ENCODE measurements at regions not wholly inside any gene's neighbourhood (a gene's known extent, or its start where the extent isn't known, plus 50 kb on each side); places are given as distances from the start of the nearest gene placed in this dataset.

DNA sequence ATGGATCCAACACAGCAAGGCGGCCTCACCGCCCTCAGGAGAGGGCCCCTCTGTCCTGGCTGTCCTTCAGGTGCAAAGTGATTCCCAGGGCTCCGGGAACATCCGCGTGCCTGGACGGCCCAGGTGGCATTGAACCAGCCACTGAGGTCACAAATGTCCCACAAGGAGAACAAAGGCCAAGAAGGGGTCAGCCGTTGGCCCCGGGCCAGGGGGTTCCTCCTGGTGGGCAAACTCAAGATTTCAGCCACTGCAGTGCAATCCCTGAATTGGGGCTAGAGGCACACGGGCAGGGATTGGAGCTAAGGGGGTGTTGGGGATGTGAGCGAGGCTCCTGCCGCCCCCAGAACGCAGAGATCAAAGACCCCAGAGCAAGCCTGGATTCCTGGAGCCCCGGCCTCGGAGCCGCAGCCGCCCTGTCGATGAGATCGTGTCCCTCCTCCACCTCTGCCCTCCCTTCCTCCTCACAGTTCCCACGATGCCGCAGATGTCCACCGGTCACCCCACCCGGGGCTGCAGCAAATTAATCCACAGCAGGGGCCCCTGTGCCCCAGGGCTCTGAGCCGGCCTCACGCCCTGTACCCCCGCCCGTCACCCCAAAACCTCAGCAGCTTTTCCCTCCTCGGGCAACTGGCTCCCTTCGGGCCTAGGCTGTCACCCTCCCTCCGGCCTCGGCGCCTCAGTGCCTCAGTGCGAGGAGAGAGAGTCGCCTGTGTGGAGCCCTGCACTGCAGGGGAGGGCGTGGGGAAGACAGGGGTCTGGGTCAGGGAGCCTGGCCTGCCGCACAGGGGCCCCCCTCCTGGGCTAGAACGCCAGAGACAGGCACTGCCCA is 56.7 kb upstream of the GALNT9 start:
- no peaks in the 10 kb centered on the region for H3K9me3 Mint-ChIP-seq
- H3K27ac Mint-ChIP-seq: peak overlapping the region in 1 of 10 donors; percentile 88
- POLR2A ChIA-PET: no interaction called here
- H3K4me1 Mint-ChIP-seq: no peaks in the 10 kb centered on the region
- H3K27me3 Mint-ChIP-seq: peaks cover 5 to 32% (median 19%) of the 10 kb centered on the region in 5 donors
- H3K36me3 Mint-ChIP-seq: no peaks in the 10 kb centered on the region
- no peak for DNase-seq
- no peak for ATAC-seq
- H3K4me3 Mint-ChIP-seq: no peak overlapping the region

- Mint-ChIP-seq H3K4me1 (no peaks in the 10 kb centered on the region), H3K4me3 (no peak overlapping the region), H3K9me3 (no peaks in the 10 kb centered on the region), H3K27me3 (peaks cover 4 to 30% (median 16%) of the 10 kb centered on the region in 5 donors), H3K36me3 (no peaks in the 10 kb centered on the region), H3K27ac (no peak overlapping the region)
- POLR2A ChIA-PET: no interaction called here
- DNase-seq (no peak), ATAC-seq (no peak)
Observed at GRCh38 chr12:132384916-132385774, 55.8 kb upstream of the GALNT9 start.

DNA sequence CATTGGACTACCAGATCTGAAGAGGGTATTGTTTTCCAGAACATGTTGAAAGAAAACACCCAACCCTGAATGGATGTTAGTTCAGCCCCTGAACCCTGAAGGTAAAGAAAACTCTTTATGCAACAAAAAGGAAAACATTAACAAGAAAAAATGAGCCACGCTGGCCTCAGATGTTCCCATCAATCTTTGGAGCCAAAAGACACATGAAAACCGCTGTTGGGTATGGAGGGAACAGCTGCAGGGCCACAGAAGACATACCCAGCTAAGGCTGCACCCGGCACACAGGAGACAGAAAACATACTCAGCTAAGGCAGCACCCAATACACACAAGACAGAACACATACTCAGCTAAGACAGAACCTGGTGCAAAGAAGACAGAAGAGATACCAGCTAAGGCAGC is 51.3 kb upstream of the GALNT9 start:
- Mint-ChIP-seq H3K4me3 (no peak overlapping the region), H3K27me3 (peaks cover 8 to 31% (median 21%) of the 10 kb centered on the region in 5 donors), H3K36me3 (peaks cover 0 to 8% (median 0%) of the 10 kb centered on the region in 3 donors), H3K9me3 (no peaks in the 10 kb centered on the region), H3K27ac (no peak overlapping the region), H3K4me1 (peaks cover 2 to 7% (median 6%) of the 10 kb centered on the region in 4 donors)
- POLR2A ChIA-PET: no interaction called here
- DNase-seq (no peak), ATAC-seq (no peak)

- POLR2A ChIA-PET: no interaction called here
- H3K27ac Mint-ChIP-seq: no peak overlapping the region
- ATAC-seq (no peak), DNase-seq (no peak)
- no peaks in the 10 kb centered on the region for H3K9me3 Mint-ChIP-seq
- peaks cover 0 to 8% (median 0%) of the 10 kb centered on the region in 3 donors for H3K36me3 Mint-ChIP-seq
- peaks cover 2 to 7% (median 6%) of the 10 kb centered on the region in 4 donors for H3K4me1 Mint-ChIP-seq
- H3K4me3 Mint-ChIP-seq: no peak overlapping the region
- H3K27me3 Mint-ChIP-seq: peaks cover 9 to 36% (median 25%) of the 10 kb centered on the region in 5 donors
Observed at GRCh38 chr12:132379996-132380395, 50.6 kb upstream of the GALNT9 start.

DNA sequence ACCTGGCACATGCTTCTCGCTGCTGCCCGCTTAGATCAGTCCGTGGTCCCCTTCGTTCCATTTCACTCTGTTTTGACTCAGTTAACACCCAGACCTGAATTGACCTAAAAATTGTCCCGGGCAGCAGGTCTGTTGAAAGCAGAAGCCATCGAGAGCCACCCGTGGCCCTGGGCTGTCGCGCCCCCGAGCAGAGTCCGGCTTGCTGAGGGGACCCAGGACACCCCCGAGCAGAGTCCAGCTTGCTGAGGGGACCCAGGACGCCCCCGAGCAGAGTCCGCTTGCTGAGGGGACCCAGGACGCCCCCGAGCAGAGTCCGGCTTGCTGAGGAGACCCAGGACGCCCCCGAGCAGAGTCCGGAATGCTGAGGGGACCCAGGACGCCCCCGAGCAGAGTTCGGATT is 50.2 kb upstream of the GALNT9 start:
- peaks cover 9 to 40% (median 29%) of the 10 kb centered on the region in 5 donors for H3K27me3 Mint-ChIP-seq
- H3K4me1 Mint-ChIP-seq: peaks cover 2 to 7% (median 6%) of the 10 kb centered on the region in 4 donors
- peaks cover 0 to 8% (median 0%) of the 10 kb centered on the region in 3 donors for H3K36me3 Mint-ChIP-seq
- no peak overlapping the region for H3K4me3 Mint-ChIP-seq
- no peak overlapping the region for H3K27ac Mint-ChIP-seq
- DNase-seq: no peak
- POLR2A ChIA-PET: interaction anchor here (0.6 kb wide), 1 partner anchor 562 kb away, joined by 3 read pairs; no protein-coding TSS in a partner anchor
- no peaks in the 10 kb centered on the region for H3K9me3 Mint-ChIP-seq
- ATAC-seq: no peak

Data from naive thymus-derived CD8-positive, alpha-beta T cell (primary cell).